Common myeloid progenitor, CD34-positive (primary cell): ENCODE measurements at regions not wholly inside any gene's neighbourhood (a gene's known extent, or its start where the extent isn't known, plus 50 kb on each side); places are given as distances from the start of the nearest gene placed in this dataset.

Experiments
- CTCF ChIA-PET: fragments of 350-600 bp; sonication (Branson Sonifier 250); formaldehyde crosslinking; loops from one replicate; lab custom pipeline; 2021; ENCODE audit warnings: antibody characterized with exemption; lab: Charles Lee
- POLR2A ChIA-PET: fragments of 350-600 bp; sonication (Branson Sonifier 250); formaldehyde crosslinking; loops from one replicate; lab custom pipeline; 2021; ENCODE audit warnings: antibody characterized with exemption; lab: Charles Lee
- DNase-seq, 3 donors: peaks; one replicate each; pipeline versions ENCODE4 v3.0.0 to v3.0.0-alpha.2; 2013
- H3K27ac ChIP-seq, 2 experiments: 1 replicate in 1 of 2; 2 replicates in 1 of 2; pipeline ENCODE4 v1.7.0; 2013; ENCODE audit warnings: inconsistent platforms in 2 of 2, low read length in 2 of 2, mild to moderate bottlenecking in 2 of 2, low read depth in 1 of 2, moderate library complexity in 1 of 2; ENCODE audit not compliant: severe bottlenecking in 2 of 2, insufficient read depth in 1 of 2, poor library complexity in 1 of 2
- H3K27me3 ChIP-seq, 5 experiments: replicated peaks in 2 of 5; 1 replicate in 3 of 5; 2 replicates in 2 of 5; pipeline versions ENCODE4 v1.6.1 to v1.7.0; 2013; ENCODE audit warnings: low read length in 4 of 5, mild to moderate bottlenecking in 2 of 5, moderate library complexity in 2 of 5, inconsistent platforms in 1 of 5; ENCODE audit not compliant: insufficient read depth in 5 of 5, control insufficient read depth in 4 of 5
- H3K36me3 ChIP-seq, 4 experiments: 1 replicate in 2 of 4; 2 replicates in 2 of 4; pipeline versions ENCODE4 v1.6.1 to v1.7.0; 2013; ENCODE audit warnings: low read length in 3 of 4, control low read depth in 1 of 4, mild to moderate bottlenecking in 1 of 4; ENCODE audit not compliant: control insufficient read depth in 4 of 4, insufficient read depth in 4 of 4
- H3K4me1 ChIP-seq, 4 experiments: 1 replicate in 3 of 4; 2 replicates in 1 of 4; pipeline versions ENCODE4 v1.6.1 to v1.7.1; 2013; ENCODE audit warnings: low read length in 3 of 4, mild to moderate bottlenecking in 3 of 4, control low read depth in 1 of 4, inconsistent platforms in 1 of 4, moderate library complexity in 1 of 4; ENCODE audit not compliant: control insufficient read depth in 4 of 4, insufficient read depth in 4 of 4; ENCODE audit errors: control extremely low read depth in 1 of 4
- H3K4me3 ChIP-seq, 7 experiments: 1 replicate in 4 of 7; 2 replicates in 3 of 7; pipeline versions ENCODE4 v1.5.1 to v1.7.0; 2013; ENCODE audit warnings: mild to moderate bottlenecking in 7 of 7, low read length in 6 of 7, moderate library complexity in 6 of 7, inconsistent platforms in 2 of 7, low read depth in 2 of 7, control low read depth in 1 of 7; ENCODE audit not compliant: insufficient read depth in 4 of 7, control insufficient read depth in 1 of 7; ENCODE audit errors: extremely low read depth in 1 of 7
- H3K9me3 ChIP-seq, 5 experiments: 1 replicate in 4 of 5; 2 replicates in 1 of 5; pipeline versions ENCODE4 v1.6.1 to v1.7.1; 2013; ENCODE audit warnings: low read length in 4 of 5, mild to moderate bottlenecking in 2 of 5, inconsistent platforms in 1 of 5, low read depth in 1 of 5, moderate library complexity in 1 of 5; ENCODE audit not compliant: control insufficient read depth in 4 of 5, insufficient read depth in 2 of 5; ENCODE audit errors: control extremely low read depth in 1 of 5
- WGBS: methylation state at CpG from one replicate; pipeline ENCODE4 v1.1.5; 2013; ENCODE audit not compliant: insufficient coverage; 5-methylcytosine and 5-hydroxymethylcytosine counted together

DNA sequence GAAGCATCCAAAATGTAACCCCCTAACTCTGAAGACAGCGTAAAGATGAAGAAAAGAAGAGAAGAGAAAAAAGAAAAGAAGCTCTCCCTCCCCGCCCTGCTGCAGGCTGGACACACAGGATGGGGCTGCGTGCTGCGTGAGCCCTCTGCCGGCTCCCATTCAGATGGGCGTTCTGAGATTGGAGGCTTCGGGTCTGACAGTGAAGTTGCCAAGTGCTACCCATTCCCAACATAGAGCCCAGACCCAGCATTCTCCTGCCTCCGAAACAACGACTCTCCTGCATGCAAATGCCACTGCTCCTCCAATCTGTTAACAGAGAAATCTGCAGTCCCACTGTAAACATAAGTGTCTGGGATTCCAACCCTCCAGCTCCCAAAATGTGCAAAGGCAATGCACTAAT lies 234.9 kb downstream of the BCL11A start:
- POLR2A ChIA-PET, result no interaction called here
- no peak for DNase-seq

DNA sequence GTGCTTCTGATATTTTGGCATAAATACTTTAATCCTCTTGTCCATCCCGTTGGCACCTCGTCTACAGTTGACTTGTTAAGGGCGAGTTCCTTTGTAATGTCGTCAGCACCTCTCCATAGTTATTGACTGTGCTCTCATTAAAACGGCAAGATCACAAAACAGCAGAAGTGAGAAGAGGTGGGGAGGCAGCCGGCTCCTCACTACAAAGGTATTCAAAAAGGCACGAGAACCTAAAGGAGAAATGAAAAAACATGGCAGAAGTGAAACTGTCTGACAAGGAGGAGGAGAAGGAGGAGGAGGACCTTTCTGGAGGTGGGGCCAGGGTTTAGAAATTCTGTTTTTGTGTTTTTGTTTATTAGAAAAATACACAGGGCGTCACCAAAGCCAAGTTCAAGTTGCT lies 235.6 kb downstream of the BCL11A start:
- no peak overlapping the region for H3K27ac ChIP-seq
- no peak for DNase-seq
- 85% methylated on average over 7 of the region's 8 CpGs for WGBS
- no peak overlapping the region for H3K4me3 ChIP-seq
- CTCF ChIA-PET, result interaction anchor here (1.6 kb wide), 1 partner anchor 17 kb away, joined by 5 read pairs; no protein-coding TSS in a partner anchor
- H3K36me3 ChIP-seq, result no peaks in the 10 kb centered on the region
- no peaks in the 10 kb centered on the region for H3K27me3 ChIP-seq
- H3K4me1 ChIP-seq, result peaks cover 0 to 5% (median 1%) of the 10 kb centered on the region in 4 experiments
- peaks cover 0 to 1% (median 0%) of the 10 kb centered on the region in 5 experiments for H3K9me3 ChIP-seq
- POLR2A ChIA-PET, result no interaction called here

More for the DNA sequence above, 234.9 kb downstream of the BCL11A start:
- Histone ChIP-seq H3K27me3 (no peaks in the 10 kb centered on the region), H3K4me3 (no peak overlapping the region), H3K9me3 (peaks cover 0 to 1% (median 0%) of the 10 kb centered on the region in 5 experiments), H3K27ac (no peak overlapping the region), H3K4me1 (peaks cover 0 to 5% (median 1%) of the 10 kb centered on the region in 4 experiments), H3K36me3 (no peaks in the 10 kb centered on the region)
- WGBS, result 100% methylated on average over 7 of the region's 9 CpGs
- CTCF ChIA-PET, result interaction anchor here (0.9 to 1.6 kb wide), 2 partner anchors 16 to 22 kb away, joined by 3 to 5 read pairs; no protein-coding TSS in a partner anchor

DNA sequence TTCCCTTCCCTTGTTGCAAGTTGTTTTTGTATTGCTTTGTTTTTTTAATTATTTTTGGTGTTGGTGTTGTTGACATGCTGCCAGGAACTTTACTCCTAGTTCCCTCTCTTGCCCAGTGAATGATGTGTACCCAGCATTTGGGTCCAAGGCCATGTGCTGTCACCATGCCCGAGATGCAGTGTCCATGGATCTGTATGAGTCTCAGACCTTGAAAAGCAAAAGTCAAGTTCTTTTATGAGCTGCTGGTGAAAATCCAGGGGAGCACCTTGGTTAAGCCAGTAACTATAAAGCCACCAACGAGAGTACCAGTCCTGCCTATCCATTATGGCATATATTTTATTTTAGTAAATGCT lies 236.4 kb downstream of the BCL11A start:
- Histone ChIP-seq H3K36me3 (no peaks in the 10 kb centered on the region), H3K27ac (no peak overlapping the region), H3K4me1 (peaks cover 0 to 5% (median 1%) of the 10 kb centered on the region in 4 experiments), H3K27me3 (no peaks in the 10 kb centered on the region), H3K4me3 (no peak overlapping the region), H3K9me3 (peaks cover 0 to 1% (median 0%) of the 10 kb centered on the region in 5 experiments)
- WGBS, result 100% methylated on average over 1 of the region's 2 CpGs
- no peak for DNase-seq
- POLR2A ChIA-PET, result no interaction called here
- CTCF ChIA-PET, result interaction anchor here (1.5 kb wide), 1 partner anchor 10 kb away, joined by 3 read pairs; no protein-coding TSS in a partner anchor

DNA sequence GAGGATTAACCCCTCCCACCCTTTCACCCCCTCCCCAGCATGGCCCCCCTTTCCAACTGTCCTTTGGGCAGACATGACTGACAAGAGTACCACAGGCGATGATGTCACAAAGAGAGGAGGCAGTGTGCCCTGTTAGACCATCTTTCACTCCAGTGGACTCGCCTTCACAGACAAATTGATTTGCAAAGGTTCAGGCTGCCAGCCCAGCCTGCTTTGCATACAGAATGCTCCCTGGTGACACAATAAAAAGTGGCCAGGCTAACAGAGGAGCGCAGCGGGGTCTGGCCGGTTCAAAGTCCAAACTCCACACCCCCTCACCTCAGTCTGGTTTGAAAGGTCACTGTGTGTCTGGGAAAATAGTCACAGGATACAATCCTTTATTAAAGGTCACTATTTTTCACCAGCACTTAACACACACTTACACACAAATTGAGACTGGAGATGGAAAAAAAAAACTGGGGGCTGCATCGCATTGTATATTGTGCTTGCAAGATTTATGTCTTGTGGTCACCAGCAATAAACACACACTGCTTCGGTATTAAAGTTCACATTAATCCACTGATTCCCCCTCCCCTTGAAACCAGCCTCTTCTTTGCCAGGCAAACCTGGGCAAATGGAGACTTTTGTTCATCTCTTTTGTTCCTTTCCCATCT lies 236.9 kb downstream of the BCL11A start:
- no peak for DNase-seq
- ChIA-PET CTCF (interaction anchor here (1.5 to 1.6 kb wide), 2 partner anchors 11 to 19 kb away, joined by 3 read pairs; no protein-coding TSS in a partner anchor), POLR2A (no interaction called here)
- Histone ChIP-seq H3K4me1 (peaks cover 0 to 8% (median 1%) of the 10 kb centered on the region in 4 experiments), H3K4me3 (no peak overlapping the region), H3K36me3 (no peaks in the 10 kb centered on the region), H3K27me3 (no peaks in the 10 kb centered on the region), H3K9me3 (peaks cover 0 to 1% (median 0%) of the 10 kb centered on the region in 5 experiments), H3K27ac (no peak overlapping the region)
- WGBS, result 60% methylated on average over 3 of the region's 7 CpGs

DNA sequence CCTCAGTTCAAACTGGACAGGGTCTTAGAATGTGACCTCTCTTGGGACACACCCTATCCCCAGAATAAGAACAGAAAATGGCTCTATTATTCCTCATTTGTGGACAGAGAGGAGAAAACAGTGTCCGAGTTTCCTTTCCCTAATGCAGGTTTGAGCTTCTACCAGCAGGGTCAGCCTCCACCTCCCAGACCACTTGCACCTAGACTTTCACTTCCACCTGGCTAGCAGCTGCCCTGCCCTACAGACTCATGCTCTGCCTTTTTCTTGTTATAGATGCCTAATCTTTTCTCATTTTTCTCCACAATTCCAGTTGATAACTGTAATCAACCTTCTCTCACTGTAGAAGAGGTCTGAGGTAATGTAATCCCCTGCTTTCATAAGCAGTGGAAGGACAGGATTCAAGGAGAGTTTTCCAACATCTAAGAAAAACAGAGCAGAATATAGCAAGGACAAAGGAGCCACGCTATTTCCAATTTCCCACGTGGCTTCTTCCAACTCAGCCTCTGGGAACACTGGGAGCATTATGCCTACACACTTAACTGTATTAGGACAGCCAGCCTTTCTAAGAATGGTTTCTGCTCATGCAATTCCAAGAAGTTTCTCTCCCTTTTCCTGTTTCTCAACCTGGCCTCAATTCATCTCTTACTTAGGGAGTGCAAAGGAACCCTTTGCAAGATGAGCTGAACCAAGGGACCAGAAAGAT lies 239.8 kb downstream of the BCL11A start:
- no peaks in the 10 kb centered on the region for H3K27me3 ChIP-seq
- CTCF ChIA-PET, result interaction anchor here (1.0 kb wide), 1 partner anchor 10 kb away, joined by 4 read pairs; no protein-coding TSS in a partner anchor
- POLR2A ChIA-PET, result no interaction called here
- no peak for DNase-seq
- H3K36me3 ChIP-seq, result no peaks in the 10 kb centered on the region
- H3K27ac ChIP-seq, result no peak overlapping the region
- no peak overlapping the region for H3K4me3 ChIP-seq
- WGBS, result 100% methylated on average over 3 of the region's 3 CpGs
- peaks cover 0 to 1% (median 0%) of the 10 kb centered on the region in 5 experiments for H3K9me3 ChIP-seq
- peaks cover 0 to 8% (median 1%) of the 10 kb centered on the region in 4 experiments for H3K4me1 ChIP-seq

DNA sequence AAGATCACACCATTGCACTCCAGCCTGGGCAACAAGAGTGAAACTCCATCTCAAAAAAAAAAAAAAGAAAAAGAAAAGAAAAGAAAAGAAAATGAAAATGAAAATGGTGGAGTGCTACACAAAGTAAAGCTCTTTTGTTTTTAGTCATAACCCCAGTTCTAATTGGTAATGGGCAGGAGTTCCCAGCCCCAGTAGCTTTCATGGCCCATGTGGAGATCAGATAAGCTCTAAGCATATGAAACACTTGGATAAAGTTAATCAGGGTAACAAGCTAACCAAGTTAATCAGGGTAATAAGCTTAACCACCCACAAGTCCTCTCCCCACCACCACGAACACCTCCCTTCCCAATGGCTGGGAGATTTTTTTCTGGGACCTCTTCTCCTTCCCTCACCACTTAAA lies 240.8 kb downstream of the BCL11A start:
- Histone ChIP-seq H3K9me3 (peaks cover 0 to 1% (median 0%) of the 10 kb centered on the region in 5 experiments), H3K27ac (no peak overlapping the region), H3K27me3 (no peaks in the 10 kb centered on the region), H3K4me3 (no peak overlapping the region), H3K4me1 (peaks cover 0 to 8% (median 1%) of the 10 kb centered on the region in 4 experiments), H3K36me3 (no peaks in the 10 kb centered on the region)
- POLR2A ChIA-PET, result no interaction called here
- no CpG with 5 or more reads among the region's 1 CpG for WGBS
- CTCF ChIA-PET, result interaction anchor here (1.0 kb wide), 2 partner anchors 11 kb away, joined by 3 read pairs; no protein-coding TSS in a partner anchor
- no peak for DNase-seq
